Breast epithelium (tissue), 4 donors: ENCODE measurements at regions not wholly inside any gene's neighbourhood (a gene's known extent, or its start where the extent isn't known, plus 50 kb on each side); places are given as distances from the start of the nearest gene placed in this dataset.

ENCODE experiments used
- DNase-seq, 2 donors: peaks; one replicate each; pipeline ENCODE4 v3.0.0-alpha.2; 2019; ENCODE audit warnings: low spot score in 2 of 2
- H3K27ac ChIP-seq, 2 donors: fragments of 200-600 bp; sonication (generic) in 1 of 2; one replicate each; pipeline ENCODE4 v1.5.1; 2016 to 2019; ENCODE audit warnings: mild to moderate bottlenecking in 1 of 2
- H3K27me3 ChIP-seq, 2 donors: fragments of 200-600 bp; sonication (generic) in 1 of 2; one replicate each; pipeline versions ENCODE4 v1.5.1 to v1.6.0; 2017 to 2019; ENCODE audit warnings: control low read depth in 1 of 2, mild to moderate bottlenecking in 1 of 2
- H3K36me3 ChIP-seq: fragments of 200-600 bp; one replicate; pipeline ENCODE4 v1.5.1; 2019
- H3K4me1 ChIP-seq, 2 donors: fragments of 200-600 bp; sonication (generic); one replicate each; pipeline ENCODE4 v1.5.1; 2016 to 2019; ENCODE audit warnings: control low read depth in 1 of 2
- H3K4me3 ChIP-seq, 3 donors: fragments of 200-600 bp; sonication (generic); 1 replicate in 2 of 3; 2 replicates in 1 of 3; pipeline ENCODE4 v1.5.1; 2016 to 2019; ENCODE audit warnings: mild to moderate bottlenecking in 3 of 3, moderate library complexity in 2 of 3
- H3K9me3 ChIP-seq, 2 donors: fragments of 200-600 bp; sonication (generic) in 1 of 2; one replicate each; pipeline ENCODE4 v1.5.1; 2016 to 2019; ENCODE audit warnings: control low read depth in 1 of 2
- CTCF ChIP-seq, 3 donors: fragments of 450-650 bp; IDR thresholded peaks; one replicate each; pipeline ENCODE4 v1.5.1; 2016 to 2017; ENCODE audit warnings: antibody characterized with exemption in 3 of 3, mild to moderate bottlenecking in 3 of 3, moderate library complexity in 3 of 3
- POLR2A ChIP-seq: fragments of 450-650 bp; IDR thresholded peaks from one replicate; pipeline ENCODE4 v1.6.1; 2016; ENCODE audit warnings: antibody characterized with exemption, mild to moderate bottlenecking, moderate library complexity
- POLR2AphosphoS5 ChIP-seq, 3 donors: sonication (generic); formaldehyde crosslinking; IDR thresholded peaks; one replicate each; pipeline ENCODE4 v1.6.1; 2017; ENCODE audit warnings: antibody characterized with exemption in 3 of 3
- intact Hi-C: fragments of 100-400 bp; cut with DNase I; formaldehyde crosslinking; loops from one replicate; pipeline ENCODE4 v1.15.1; 2023; ENCODE audit warnings: low total_unique reads

DNA sequence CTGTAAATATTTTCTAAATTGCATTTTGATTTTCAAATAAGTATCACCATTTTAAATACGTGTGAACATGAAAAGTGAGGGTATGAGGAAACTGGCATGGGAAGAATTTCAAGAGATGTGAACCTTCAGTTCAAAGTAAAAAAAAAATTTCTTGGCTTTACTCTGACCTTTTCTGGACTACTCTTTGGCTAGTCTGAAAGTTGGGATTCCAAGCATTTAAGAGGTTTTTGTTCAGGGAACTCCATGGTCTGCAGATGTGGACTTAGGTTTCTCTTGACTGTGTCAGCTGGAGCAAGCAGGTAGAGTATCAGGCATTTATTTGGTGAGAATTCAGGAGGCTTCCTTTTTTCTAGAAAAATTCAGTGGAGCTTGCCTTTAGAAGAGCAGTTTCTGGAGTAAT, 311.6 kb downstream of the LRIG3 start:
- intact Hi-C loops = no loop called here
- H3K4me3 ChIP-seq = no peak overlapping the region
- no peak for TF ChIP-seq POLR2AphosphoS5 (IDR thresholded peaks at IDR 0.05)
- TF ChIP-seq CTCF (IDR thresholded peaks at IDR 0.05) = no peak
- no peak for TF ChIP-seq POLR2A
- H3K4me1 ChIP-seq = no peaks in the 10 kb centered on the region
- no peaks in the 10 kb centered on the region for H3K36me3 ChIP-seq
- no peak for DNase-seq
- no peaks in the 10 kb centered on the region for H3K9me3 ChIP-seq
- H3K27ac ChIP-seq = no peak overlapping the region
- no peaks in the 10 kb centered on the region for H3K27me3 ChIP-seq

DNA sequence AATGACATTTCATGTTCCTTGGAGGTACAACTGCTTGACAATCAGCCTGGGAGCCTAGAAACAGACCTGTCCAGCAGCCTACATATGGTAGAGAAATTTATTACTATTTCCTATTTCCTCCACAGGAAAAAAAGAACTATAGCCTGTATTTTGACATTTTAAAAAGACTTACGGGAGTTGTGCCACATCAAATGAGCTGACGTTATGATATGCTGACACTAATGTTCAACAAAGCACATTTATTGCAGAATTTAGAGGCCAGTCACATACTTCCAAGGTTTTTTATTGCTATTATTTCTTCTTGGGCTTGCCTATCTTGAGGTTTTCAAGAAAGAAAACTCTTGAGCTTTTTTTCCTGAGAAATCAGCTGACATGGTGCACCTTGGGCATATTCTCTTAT, 305.3 kb downstream of the LRIG3 start:
- DNase-seq = no peak
- no peaks in the 10 kb centered on the region for H3K9me3 ChIP-seq
- no peak overlapping the region for H3K27ac ChIP-seq
- no peaks in the 10 kb centered on the region for H3K27me3 ChIP-seq
- no peak for TF ChIP-seq POLR2AphosphoS5 (IDR thresholded peaks at IDR 0.05)
- TF ChIP-seq POLR2A = no peak
- no peak for TF ChIP-seq CTCF (IDR thresholded peaks at IDR 0.05)
- intact Hi-C loops = no loop called here
- no peak overlapping the region for H3K4me3 ChIP-seq
- H3K4me1 ChIP-seq = no peaks in the 10 kb centered on the region
- H3K36me3 ChIP-seq = no peaks in the 10 kb centered on the region

DNA sequence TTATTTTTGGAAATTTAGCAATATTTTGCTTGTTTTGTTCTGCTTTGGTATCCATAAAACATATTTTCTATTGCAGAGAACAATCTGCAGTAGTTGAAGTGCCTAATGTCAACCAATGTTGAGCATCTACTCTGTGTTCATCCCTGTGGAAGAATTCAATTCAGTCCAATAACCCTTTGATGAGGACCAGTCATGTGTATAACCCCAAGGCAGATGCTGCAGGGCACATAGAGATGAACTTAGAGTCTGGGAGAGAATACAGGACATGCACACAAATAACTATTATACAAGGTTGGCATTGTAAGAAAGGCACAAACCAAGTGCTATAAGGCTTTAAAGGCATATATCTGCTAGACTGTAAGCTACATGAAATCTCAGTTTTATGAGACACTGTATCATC, 304.7 kb downstream of the LRIG3 start:
- Histone ChIP-seq H3K36me3 (no peaks in the 10 kb centered on the region), H3K4me3 (no peak overlapping the region), H3K4me1 (no peaks in the 10 kb centered on the region), H3K9me3 (no peaks in the 10 kb centered on the region), H3K27me3 (no peaks in the 10 kb centered on the region), H3K27ac (no peak overlapping the region)
- DNase-seq = no peak
- intact Hi-C loops = no loop called here
- TF ChIP-seq POLR2AphosphoS5 (IDR thresholded peaks at IDR 0.05) (no peak), CTCF (IDR thresholded peaks at IDR 0.05) (no peak), POLR2A (no peak)

GRCh38 chr12:58616618-58617017, 303.7 kb downstream of the LRIG3 start:
- intact Hi-C loops = no loop called here
- TF ChIP-seq POLR2A (no peak), POLR2AphosphoS5 (IDR thresholded peaks at IDR 0.05) (no peak), CTCF (IDR thresholded peaks at IDR 0.05) (no peak)
- no peaks in the 10 kb centered on the region for H3K9me3 ChIP-seq
- no peaks in the 10 kb centered on the region for H3K36me3 ChIP-seq
- H3K27me3 ChIP-seq = no peaks in the 10 kb centered on the region
- no peaks in the 10 kb centered on the region for H3K4me1 ChIP-seq
- H3K27ac ChIP-seq = no peak overlapping the region
- DNase-seq = no peak
- no peak overlapping the region for H3K4me3 ChIP-seq

DNA sequence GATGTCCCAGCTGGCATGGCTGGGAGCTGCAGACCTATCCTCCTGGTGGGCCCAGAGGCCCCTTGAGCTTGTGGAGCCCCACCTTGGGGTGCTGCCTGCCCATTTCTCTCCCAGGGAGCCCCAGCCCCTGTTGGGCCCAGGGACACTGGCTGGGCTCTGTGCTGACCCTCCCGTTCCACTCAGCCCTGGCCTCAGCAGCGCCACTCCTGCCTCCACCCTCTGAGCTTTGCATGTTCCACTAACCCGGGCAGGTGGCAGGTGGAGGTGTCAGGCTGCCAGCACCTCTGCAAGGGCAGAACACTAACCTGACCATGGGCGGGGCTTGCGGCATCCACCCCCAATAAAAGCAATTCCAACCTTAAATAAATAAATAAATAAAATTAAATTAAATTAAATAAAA, 299.2 kb downstream of the LRIG3 start:
- intact Hi-C loops = no loop called here
- peaks cover 0 to 5% of the 10 kb centered on the region in 2 donors for H3K9me3 ChIP-seq
- no peaks in the 10 kb centered on the region for H3K36me3 ChIP-seq
- no peak for TF ChIP-seq POLR2A
- no peak for TF ChIP-seq CTCF (IDR thresholded peaks at IDR 0.05)
- TF ChIP-seq POLR2AphosphoS5 (IDR thresholded peaks at IDR 0.05) = no peak
- H3K27me3 ChIP-seq = no peaks in the 10 kb centered on the region
- H3K27ac ChIP-seq = no peak overlapping the region
- H3K4me1 ChIP-seq = no peaks in the 10 kb centered on the region
- DNase-seq = no peak
- no peak overlapping the region for H3K4me3 ChIP-seq
